Stimulated activated CD8-positive, alpha-beta memory T cell treated with anti-CD3 and anti-CD28 coated beads, Interleukin-12 subunit alpha, Interleukin-12 subunit beta, amount 100 ng/mL, for 4 hours (primary cell): ENCODE measurements at regions not wholly inside any gene's neighbourhood (a gene's known extent, or its start where the extent isn't known, plus 50 kb on each side); places are given as distances from the start of the nearest gene placed in this dataset.
A peak's percentile ranks its signal among the peaks of the same experiment; 100 is the strongest.

ENCODE experiments used
- DNase-seq: peaks from one replicate; pipeline ENCODE4 v3.0.0-alpha.2; 2020; ENCODE audit warnings: low read depth

- no peak for DNase-seq
These were observed 108.1 kb downstream of the DHX15 start for GRCh38 chr4:24476282-24476681.

GRCh38 chr4:24475756-24476155 lies 108.6 kb downstream of the DHX15 start:
- DNase-seq = no peak

GRCh38 chr4:24473309-24473721 lies 111.0 kb downstream of the DHX15 start:
- DNase-seq = no peak

- peak; percentile 18 for DNase-seq
These were observed 111.6 kb downstream of the DHX15 start for GRCh38 chr4:24472514-24473308.

GRCh38 chr4:24472161-24472510 lies 112.2 kb downstream of the DHX15 start:
- DNase-seq = no peak

GRCh38 chr4:24471486-24472160 lies 112.7 kb downstream of the DHX15 start:
- DNase-seq = no peak

GRCh38 chr4:24470666-24471485 lies 113.5 kb downstream of the DHX15 start:
- DNase-seq = peak; percentile 15

- DNase-seq = no peak
These were observed 116.3 kb downstream of the DHX15 start for GRCh38 chr4:24468071-24468470.

GRCh38 chr4:24464566-24464965 lies 119.8 kb downstream of the DHX15 start:
- no peak for DNase-seq

- DNase-seq = no peak
These were observed 127.9 kb downstream of the DHX15 start for GRCh38 chr4:24456431-24456830.

- DNase-seq = no peak
These were observed 130.4 kb downstream of the DHX15 start for GRCh38 chr4:24453951-24454350.

- DNase-seq = no peak
These were observed 132.5 kb downstream of the DHX15 start for GRCh38 chr4:24451870-24452269.

GRCh38 chr4:24443200-24443599 lies 141.2 kb downstream of the DHX15 start:
- DNase-seq = no peak

GRCh38 chr4:24440765-24441164 lies 143.6 kb downstream of the DHX15 start:
- no peak for DNase-seq

- no peak for DNase-seq
These were observed 150.1 kb downstream of the DHX15 start for GRCh38 chr4:24434241-24434640.

- no peak for DNase-seq
These were observed 150.7 kb downstream of the DHX15 start for GRCh38 chr4:24433515-24434214.

GRCh38 chr4:24428850-24429249 lies 155.5 kb downstream of the DHX15 start:
- DNase-seq = no peak

GRCh38 chr4:24426557-24426956 lies 157.8 kb downstream of the DHX15 start:
- no peak for DNase-seq

- no peak for DNase-seq
These were observed 158.5 kb downstream of the DHX15 start for GRCh38 chr4:24425863-24426262.

- no peak for DNase-seq
These were observed 160.7 kb downstream of the DHX15 start for GRCh38 chr4:24423670-24424069.

GRCh38 chr4:24422644-24423043 lies 161.7 kb downstream of the DHX15 start:
- no peak for DNase-seq
